HG03135 (cell line): ENCODE measurements at regions not wholly inside any gene's neighbourhood (a gene's known extent, or its start where the extent isn't known, plus 50 kb on each side); places are given as distances from the start of the nearest gene placed in this dataset.
"Not testable (repeated sequence)": the region's sequence is repeated elsewhere in the genome, so short reads cannot be mapped to it uniquely, and the experiment has no call there.

Experiments used
- ATAC-seq: cut with Tn5 transposase; IDR thresholded peaks from one replicate; pipeline ENCODE4 v1.9.1; 2021; ENCODE audit warnings: mild to moderate bottlenecking, moderate library complexity; ENCODE audit not compliant: unreplicated experiment

GRCh38 chr1:190809312-190809711 lies 331.6 kb upstream of the BRINP3 start:
- no peak for ATAC-seq

- no peak for ATAC-seq
Observed at GRCh38 chr1:190812996-190813395, 335.3 kb upstream of the BRINP3 start.

GRCh38 chr1:190832511-190832910 lies 354.8 kb upstream of the BRINP3 start:
- ATAC-seq, result no peak

GRCh38 chr1:190835658-190836057 lies 358.0 kb upstream of the BRINP3 start:
- no peak for ATAC-seq

- not testable (repeated sequence) for ATAC-seq
Observed at GRCh38 chr1:190837200-190837599, 359.5 kb upstream of the BRINP3 start.

GRCh38 chr1:190837888-190838287 lies 360.2 kb upstream of the BRINP3 start:
- ATAC-seq, result no peak

GRCh38 chr1:190847166-190847565 lies 369.5 kb upstream of the BRINP3 start:
- no peak for ATAC-seq

- no peak for ATAC-seq
Observed at GRCh38 chr1:190849346-190849745, 371.7 kb upstream of the BRINP3 start.

GRCh38 chr1:190852611-190853010 lies 374.9 kb upstream of the BRINP3 start:
- ATAC-seq, result no peak

- no peak for ATAC-seq
Observed at GRCh38 chr1:190858140-190858539, 380.5 kb upstream of the BRINP3 start.

- no peak for ATAC-seq
Observed at GRCh38 chr1:190864013-190864641, 386.5 kb upstream of the BRINP3 start.

- no peak for ATAC-seq
Observed at GRCh38 chr1:190880352-190880751, 402.7 kb upstream of the BRINP3 start.

- no peak for ATAC-seq
Observed at GRCh38 chr1:190881064-190881463, 403.4 kb upstream of the BRINP3 start.

GRCh38 chr1:190897233-190897632 lies 419.6 kb upstream of the BRINP3 start:
- no peak for ATAC-seq

GRCh38 chr1:190904091-190904695 lies 426.5 kb upstream of the BRINP3 start:
- ATAC-seq, result no peak

- ATAC-seq, result no peak
Observed at GRCh38 chr1:190906206-190906725, 428.6 kb upstream of the BRINP3 start.

GRCh38 chr1:190908246-190908645 lies 430.6 kb upstream of the BRINP3 start:
- no peak for ATAC-seq

- no peak for ATAC-seq
Observed at GRCh38 chr1:190908691-190909090, 431.0 kb upstream of the BRINP3 start.

GRCh38 chr1:190935925-190936324 lies 458.3 kb upstream of the BRINP3 start:
- ATAC-seq, result no peak

- no peak for ATAC-seq
Observed at GRCh38 chr1:190936337-190936736, 458.7 kb upstream of the BRINP3 start.

GRCh38 chr1:190940951-190941350 lies 463.3 kb upstream of the BRINP3 start:
- no peak for ATAC-seq

GRCh38 chr1:190942475-190942874 lies 464.8 kb upstream of the BRINP3 start:
- ATAC-seq, result no peak

GRCh38 chr1:190943722-190944121 lies 466.1 kb upstream of the BRINP3 start:
- ATAC-seq, result not testable (repeated sequence)
